COR-L47 (cell line): ENCODE measurements at regions not wholly inside any gene's neighbourhood (a gene's known extent, or its start where the extent isn't known, plus 50 kb on each side); places are given as distances from the start of the nearest gene placed in this dataset.
"Not testable (repeated sequence)": the region's sequence is repeated elsewhere in the genome, so short reads cannot be mapped to it uniquely, and the experiment has no call there.

Experiments used
- DNase-seq: peaks from one replicate; lab custom pipeline; 2025; lab: John Stamatoyannopoulos, UW

DNA sequence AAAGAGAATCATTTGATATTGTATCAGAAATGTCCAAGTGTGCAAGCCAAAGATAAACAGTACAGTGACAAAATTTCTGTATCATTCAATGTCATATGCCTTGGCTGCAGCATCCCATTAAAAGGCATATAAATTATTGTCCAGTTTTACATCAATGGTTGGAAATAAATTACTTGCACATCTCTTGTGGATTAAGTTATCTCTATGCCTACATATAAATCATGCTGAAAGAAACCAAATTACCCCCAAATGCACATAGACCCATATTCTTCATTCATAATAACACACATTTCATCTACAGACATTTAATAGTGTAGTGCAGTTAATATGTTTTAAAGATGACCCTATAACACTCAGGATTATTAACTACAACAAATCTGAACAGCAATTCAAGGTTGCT, 1415.7 kb upstream of the PCDH9 start:
- DNase-seq, result no peak

DNA sequence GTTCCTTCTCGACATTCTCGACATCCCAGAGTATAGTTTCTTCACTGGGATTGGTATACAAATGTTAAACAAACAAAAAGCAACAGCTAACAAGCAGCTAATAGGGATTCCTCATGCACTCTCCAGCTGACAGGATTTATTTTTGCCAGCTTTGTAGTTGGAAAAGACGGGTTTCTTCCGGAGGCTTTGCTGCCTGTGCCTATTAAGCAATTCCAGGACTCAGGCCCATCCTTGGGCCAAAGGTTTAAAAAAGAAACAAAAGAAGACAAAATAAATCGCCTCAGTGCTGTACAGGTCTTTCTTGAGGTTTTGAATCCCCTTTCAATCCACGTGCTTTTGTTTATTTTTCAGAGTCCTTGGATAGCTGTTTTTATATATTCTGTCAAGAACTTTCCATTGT, 1414.5 kb upstream of the PCDH9 start:
- no peak for DNase-seq

DNA sequence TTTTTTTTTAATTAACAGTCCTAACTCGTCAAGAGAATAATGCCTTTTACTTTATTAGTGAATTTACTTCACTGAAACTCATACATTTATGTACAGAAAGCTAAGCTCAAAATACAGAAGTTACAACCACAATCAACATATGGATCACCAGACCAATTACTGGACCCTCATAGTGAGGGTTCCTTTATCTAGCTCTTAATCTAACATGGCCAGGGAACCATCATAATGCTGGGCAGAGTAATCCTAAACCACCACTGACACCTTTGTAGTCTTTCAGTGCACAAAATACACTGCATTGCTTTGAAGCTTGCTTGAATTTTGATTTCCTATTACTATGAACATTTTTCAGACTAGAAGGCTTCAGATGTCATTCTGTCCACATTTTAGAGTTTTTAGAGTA, 1406.6 kb upstream of the PCDH9 start:
- DNase-seq, result no peak

DNA sequence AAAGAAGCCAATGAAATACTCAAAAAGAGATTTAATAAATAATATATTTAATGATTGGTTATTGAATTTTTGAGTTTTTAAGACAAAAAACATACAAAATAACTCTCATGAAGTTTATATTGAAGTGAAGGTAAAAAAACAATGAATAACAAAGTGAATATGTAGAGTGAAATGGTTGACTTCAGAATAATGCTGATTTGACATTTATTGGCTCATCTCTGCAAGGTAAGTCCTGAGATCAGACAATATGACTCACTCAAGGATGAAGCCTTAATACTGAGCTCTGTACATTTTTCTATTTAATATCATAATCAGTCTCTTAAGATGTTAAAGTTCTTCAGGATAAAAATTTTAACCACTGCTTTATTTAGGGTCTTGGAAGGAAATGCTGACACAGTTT, 1398.9 kb upstream of the PCDH9 start:
- no peak for DNase-seq

DNA sequence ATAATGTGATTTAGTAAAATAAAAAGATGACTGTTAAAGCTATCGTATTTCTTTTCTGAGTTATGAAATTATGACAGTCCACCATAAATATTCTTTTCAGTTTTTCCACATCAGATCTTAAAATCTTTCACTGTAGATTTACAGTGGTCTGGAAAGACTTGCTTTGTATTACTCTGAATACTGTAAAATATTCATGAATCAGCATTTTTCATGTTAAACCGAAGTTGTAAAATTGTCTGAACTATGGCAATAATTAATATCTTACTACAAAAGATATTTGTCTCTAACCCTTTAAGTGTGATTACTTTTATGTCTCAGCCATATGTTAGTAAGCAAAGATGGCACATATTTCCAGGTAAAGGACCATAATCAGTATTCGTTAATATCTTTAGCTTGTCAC, 1397.2 kb upstream of the PCDH9 start:
- no peak for DNase-seq

DNA sequence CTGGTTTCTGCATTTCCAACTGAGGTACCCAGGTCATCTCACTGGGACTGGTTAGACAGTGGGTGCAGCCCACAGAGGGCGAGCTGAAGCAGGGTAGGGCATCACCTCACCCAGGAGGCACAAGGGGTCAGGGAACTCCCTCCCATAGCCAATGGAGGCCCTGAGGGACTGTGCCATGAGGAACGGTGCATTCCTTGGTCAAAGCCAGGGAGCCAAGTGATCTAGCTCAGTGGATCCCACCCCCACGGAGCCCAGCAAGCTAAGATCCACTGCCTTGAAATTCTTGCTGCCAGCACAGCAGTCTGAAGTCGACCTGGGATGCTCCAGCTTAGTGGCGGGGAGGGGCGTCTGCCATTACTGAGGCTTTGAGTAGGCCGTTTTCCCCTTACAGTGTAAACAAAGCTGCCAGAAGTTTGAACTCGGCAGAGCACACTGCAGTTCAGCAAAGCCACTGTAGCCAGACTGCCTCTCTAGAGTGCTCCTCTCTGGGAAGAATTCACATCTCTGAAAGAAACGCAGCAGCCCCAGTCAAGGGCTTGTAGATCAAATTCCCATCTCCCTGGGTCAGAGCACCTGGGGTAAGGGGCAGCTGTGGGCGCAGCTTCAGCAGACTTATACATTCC, 1386.6 kb upstream of the PCDH9 start:
- no peak for DNase-seq

DNA sequence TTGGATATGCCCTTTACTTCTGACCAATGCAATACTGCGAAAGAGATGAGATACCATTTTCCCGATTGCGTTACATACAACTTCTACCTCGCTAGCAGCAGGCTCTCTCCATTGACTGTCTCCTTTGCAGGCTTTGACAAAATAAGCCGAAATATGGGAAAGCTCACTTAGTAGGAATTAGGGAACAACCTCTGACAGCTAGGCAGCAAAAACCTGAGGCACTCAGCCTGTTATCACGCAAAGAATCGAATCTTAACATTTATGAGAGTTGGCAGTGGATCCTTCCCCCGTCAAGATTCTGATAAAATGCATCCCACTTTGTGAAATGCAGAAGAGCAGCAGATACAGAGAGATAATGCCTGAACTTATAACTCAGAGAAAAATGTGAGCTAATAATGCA, 1379.5 kb upstream of the PCDH9 start:
- no peak for DNase-seq

DNA sequence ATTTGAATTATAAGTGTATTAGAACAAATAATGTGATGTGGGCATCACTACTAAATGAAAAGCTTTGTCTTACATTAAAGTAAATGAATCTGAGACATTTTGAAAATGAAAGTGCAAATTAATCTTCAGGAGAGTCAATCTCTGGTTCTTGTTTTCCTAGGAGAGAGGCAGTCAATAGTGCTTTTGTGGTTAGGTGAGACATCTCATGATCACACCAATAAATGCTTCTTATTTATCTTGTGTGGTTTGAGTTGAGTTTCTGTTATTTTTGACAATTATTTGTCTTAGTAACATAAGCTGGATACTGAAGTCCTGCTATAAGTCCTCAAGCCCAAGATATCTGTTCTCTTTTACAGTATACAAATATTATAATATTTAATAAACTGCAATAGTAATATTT, 1378.0 kb upstream of the PCDH9 start:
- DNase-seq, result no peak

DNA sequence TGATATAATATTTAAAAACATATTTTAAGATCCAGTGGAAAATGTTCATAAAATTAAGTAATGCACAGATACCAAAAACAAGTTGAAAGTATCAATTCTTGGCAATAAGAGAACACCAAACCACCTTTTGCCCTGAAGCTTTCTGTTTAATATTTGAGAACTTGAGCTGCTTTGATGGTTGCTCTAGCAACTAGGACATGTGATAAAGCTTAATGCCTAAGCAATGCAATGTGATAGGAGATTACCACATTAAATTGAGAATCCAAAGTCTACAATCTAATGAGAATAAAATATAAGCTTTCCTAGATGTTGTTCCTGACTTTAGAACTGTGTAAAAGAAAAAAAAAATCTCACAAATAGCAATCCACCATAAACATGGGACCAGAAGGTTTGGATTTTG, 1367.5 kb upstream of the PCDH9 start:
- DNase-seq, result no peak

DNA sequence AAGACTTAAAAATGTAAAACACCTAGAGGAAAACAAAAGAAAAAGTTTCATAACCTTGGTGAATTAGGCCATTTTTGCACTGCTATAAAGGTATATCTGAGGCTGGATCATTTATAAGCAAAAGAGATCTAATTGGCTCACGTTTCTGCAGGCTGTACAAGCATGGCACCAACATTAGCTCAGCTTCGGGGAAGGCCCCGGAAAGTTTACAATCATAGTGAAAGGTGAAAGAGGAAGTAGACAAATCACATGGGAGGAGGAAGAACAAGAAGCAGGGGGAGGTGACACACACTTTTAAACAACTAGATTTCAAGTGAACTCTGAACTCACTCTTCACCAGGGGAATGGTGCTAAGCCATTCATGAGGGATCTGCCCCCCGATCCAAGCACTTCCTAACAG, 1358.5 kb upstream of the PCDH9 start:
- no peak for DNase-seq

DNA sequence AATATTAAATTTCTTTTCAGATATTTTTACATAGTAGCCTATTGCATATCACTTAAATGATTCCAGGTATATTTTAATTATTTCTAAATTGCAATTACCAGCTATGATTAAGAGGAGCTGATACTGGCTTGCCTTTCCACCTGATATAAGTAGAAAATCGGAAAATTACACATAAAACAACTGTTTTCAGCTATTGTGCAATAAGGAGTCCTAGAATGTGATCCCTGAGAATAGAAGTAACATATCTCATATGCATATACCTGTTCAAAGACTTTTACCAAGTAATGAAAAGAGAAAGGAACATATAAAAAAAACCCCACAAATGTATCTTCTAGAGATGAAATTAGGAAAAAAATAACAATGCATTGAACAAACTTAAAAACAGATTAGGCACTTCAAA, 1354.6 kb upstream of the PCDH9 start:
- DNase-seq, result no peak

DNA sequence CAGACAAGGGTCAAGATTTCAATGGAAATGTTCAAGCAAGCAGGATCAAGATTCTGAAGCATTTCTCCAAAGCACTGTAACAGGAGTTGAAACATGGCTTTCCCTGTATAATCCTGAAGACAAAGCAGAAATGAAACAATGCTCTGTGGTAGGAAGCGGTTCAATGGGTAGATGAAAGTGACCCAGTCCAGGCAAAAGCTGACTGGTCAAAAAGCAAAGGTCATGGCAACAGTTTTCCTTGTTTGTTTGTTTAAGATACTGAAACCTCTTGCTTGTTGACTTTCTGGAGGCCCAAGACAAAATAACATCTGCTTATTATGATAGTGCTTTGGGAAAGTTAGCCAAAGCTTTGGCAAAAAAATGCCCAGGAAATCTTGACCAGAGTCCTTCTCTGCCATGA, 1343.9 kb upstream of the PCDH9 start:
- DNase-seq, result no peak

DNA sequence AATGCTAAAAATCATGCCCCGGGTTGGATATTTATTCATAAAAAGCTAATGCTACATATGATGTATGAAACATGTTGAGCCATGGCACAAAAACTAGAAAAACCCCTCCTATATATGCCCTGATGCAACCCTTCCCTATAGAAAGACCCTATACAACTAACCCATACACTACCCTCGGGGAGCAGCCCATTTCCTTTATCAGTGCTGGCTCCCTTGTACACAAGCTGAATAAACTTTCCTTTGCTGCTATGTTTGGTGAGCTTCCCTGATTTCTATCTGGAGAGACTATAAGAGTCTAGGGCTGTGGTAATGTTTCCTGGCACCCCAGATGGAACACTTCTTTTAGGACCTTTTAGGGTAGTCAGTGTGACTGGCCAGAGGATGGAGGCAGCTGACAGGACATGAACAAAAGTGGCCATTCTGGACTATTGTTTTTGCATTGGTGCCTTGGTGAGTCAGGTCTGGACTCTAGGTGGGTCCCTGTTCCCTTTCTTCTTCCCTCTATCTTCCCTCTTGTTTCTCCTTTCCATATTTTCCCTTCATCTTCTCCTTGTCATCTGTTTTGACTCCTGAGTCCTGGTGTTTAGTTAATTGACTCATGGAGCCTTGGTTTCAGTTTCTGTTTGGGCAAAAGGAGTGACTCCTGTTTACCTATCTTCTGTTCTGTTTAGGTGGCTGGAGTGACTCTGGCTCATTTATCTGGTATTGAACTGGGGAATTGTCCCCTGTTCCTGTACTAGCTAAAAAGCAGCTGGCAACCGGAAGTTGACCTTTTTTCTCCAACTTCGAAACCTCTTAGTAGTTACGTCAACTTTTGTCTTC, 1321.8 kb upstream of the PCDH9 start:
- DNase-seq, result no peak

DNA sequence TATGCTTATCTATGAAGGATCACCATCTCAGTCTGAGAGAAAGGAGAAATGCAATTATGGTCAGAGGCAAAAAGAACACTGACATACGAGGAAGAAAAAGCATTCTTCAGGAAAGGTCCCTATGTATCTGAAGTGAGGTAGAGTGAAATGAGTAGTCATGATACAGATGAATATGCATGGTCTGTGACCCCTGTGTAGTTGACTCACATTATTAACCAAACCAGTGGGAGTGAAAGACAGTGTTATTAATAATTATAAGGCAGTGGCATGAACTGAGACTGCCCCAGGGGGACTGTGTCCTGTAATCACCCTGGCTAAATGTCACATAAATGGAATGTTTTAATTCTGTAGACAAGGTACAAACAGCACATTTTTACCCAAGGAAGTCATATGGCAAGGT, 1320.2 kb upstream of the PCDH9 start:
- no peak for DNase-seq

DNA sequence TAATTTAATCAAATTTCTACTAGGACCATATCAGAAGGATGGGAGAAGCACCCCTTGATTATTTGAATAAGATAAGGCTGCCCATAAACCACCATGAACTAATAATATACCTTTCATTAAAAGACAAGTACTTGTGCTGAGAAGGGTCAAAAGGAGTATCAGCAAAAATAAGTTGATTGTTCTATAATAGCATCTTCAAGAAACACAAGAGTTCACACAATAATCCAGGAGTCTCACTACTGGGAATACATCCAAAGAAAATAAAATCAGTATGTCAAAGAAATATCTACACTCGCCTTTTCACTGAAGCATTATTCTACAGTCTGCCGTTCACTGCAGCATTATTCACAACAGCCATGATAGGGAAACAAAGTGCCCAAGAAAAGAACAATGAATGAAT, 1310.1 kb upstream of the PCDH9 start:
- no peak for DNase-seq

DNA sequence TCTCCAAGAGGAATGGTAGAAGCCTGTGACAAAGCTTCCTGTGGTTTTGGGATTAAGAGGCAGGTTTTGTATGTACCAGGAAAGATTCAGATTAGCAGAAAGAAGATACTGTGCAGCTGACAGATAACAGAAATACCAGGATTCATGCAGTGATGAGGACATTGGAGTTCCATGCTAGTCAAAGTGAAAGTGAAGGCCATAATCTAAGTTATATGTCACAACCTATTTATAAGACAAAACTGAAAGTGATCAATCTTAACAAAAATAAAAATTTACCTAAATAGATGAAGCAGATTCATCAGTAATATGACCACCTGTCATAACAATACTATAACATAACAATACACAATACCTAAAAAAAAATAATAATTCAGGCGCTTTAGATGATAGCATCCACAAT, 1305.2 kb upstream of the PCDH9 start:
- DNase-seq, result no peak

DNA sequence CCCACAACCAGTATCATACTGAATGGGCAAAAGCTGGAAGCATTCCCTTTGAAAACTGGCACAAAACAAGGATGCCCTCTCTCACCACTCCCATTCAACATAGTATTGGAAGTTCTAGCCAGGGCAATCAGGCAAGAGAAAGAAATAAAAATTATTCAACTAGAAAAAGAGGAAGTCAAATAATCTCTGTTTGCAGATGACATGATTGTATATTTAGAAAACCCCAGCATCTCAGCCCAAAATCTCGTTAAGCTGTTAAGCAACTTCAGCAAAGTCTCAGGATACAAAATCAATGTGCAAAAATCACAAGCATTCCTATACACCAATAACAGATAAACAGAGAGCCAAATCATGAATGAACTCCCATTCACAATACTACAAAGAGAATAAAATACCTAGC, 1297.0 kb upstream of the PCDH9 start:
- DNase-seq, result not testable (repeated sequence)

DNA sequence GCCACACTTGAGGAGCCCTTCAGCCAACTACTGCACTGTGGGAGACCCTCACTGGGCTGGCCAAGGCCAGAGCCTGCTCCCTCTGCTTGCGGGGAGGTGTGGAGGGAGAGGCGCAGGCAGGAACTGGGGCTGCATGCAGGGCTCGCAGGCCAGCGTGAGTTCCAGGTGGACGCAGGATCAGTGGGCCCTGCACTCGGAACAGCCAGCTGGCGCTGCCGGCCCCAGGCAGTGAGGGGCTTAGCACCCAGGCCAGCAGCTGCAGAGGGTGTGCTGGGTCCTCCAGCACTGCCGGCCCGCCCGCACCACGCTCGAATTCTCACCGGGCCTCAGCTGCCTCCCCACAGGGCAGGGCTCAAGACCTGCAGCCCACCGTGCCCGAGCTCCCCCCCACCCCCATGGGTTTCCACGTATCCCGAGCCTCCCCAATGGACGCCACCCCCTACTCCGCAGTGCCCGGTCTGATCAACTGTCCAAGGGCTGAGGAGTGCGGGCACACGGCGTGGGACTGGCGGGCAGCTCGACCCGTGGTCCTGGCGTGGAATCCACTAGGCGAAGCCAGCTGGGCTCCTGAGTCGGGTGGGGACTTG, 1293.8 kb upstream of the PCDH9 start:
- DNase-seq, result no peak

DNA sequence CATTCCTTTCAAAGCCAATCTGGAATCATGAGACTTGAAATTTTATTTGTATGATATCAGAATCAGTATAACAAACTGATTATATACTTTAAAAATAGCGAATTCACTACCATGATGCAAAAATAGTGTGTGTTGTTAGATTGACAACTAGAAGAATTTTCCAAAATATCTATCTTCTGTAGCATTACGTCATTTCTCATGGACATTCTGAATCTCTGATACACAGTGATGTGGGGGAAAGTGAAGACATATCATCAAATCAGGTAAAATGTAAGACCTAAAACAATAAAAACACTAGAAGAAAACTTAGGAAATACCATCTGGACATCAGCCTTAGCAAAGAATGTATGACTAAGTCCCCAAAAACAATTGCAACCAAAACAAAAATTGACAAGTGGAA, 1292.0 kb upstream of the PCDH9 start:
- DNase-seq, result no peak

DNA sequence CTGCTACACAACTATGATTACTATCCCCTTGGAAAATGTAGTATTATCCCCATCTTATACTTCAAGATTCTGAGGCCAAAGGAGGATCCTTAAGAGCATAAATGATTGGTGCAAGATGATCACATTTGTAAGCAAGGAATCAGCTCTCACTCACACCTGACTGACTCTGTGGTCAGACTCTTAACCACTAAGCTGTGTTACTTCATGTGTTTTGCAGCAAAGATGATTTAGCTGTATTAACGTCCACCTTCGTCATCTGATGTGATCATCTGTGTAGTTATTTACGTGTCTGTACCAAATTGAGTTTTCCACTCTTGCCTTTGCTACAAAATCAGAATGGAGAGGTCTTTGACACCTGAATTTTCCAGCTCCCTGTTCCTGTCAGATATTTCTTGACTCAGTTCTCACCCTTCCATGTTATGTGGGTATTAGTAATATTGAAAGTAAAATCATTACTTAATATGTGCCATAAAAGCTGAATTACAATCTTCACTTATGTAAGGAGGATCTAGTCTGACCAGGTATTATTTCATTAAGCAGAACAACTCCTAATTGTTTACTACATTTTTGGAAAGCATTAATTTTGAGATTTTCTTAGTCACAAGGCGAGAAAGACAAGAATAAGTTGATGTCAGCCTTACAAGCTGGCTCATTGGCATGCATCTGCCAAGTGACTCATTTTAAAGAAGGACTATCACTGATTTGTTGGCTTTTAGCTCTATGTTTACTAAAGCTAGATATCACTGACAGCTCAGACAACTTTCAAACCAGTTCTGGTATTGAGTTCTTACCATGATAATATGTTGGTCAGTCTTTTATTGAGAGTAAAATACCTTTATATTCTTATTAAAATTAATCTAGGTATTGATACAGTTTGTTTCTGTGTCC, 1279.8 kb upstream of the PCDH9 start:
- no peak for DNase-seq

DNA sequence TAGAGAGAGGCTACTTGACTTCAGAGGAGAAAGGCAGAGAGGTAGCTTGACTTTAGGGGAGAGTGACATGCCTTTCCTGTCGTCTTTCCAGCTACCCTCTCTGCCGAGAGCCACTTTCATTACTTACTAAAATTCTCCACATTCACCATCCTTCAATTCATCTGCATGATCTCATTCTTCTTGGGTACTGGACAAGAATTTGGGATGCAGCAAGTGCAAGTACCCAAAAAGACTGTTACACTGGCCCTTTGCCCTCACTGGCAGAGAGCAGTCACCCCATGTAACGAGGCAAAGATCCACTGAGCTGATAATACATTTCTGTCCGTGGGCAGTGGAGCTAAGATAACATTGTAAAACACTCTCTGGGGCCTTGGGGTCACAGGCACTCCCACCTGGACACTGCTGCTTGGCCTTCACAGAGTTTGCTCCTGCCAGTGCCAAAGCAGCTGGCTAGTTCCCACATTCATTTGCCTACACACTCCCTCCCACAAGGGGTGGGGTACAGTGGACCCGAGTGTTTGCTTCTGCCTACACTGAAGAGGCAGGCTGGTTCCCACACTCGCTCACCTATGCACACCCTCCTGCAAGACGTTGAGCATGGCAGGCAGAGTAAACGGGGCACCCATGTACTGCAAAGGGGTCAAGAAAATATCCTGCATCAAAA, 1276.9 kb upstream of the PCDH9 start:
- no peak for DNase-seq

DNA sequence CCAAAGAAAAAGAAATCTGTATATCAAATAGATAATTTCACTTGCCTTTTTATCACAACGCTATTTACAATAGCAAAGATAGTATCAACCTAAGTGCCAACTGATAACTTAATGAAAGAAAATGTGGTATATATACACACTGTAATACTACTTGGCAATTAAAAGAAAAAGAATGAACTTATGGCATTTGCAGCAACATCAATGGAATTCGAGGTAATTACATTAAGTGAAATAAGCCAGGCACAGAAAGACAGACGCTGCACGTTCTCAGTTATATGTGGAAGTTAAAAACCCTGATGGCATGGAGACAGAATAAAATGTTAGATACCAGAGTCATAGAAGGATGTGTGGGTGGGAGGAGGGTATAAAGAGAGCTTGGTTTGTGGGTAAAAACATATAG, 1260.5 kb upstream of the PCDH9 start:
- no peak for DNase-seq
